ENCODE measurements at regions not wholly inside any gene's neighbourhood (a gene's known extent, or its start where the extent isn't known, plus 50 kb on each side); places are given as distances from the start of the nearest gene placed in this dataset.

DNA sequence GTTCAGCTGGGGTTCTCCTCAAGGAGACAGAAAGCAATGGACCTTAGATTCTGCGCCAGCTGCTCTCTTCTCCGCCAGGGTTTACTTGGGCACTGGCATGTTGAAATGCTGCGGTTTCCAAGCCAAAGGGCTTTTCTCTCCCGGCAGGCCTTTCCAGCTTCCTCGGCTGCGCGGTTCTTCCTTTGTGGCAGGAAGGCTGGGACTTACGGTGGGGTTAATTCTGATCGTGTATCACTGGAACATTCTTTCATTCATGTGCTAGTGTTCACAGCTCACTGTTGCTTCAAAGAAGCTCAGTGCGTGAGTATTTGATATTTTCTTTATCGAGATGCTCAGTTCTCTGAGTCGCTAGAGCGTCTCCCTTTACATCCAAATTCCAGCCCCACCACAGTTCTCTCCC, 723.2 kb downstream of the UQCRFS1 start:
- no peak overlapping the region for H3K4me3 ChIP-seq (ENCODE audit: low read length)
- TF ChIP-seq, protein P1, sequence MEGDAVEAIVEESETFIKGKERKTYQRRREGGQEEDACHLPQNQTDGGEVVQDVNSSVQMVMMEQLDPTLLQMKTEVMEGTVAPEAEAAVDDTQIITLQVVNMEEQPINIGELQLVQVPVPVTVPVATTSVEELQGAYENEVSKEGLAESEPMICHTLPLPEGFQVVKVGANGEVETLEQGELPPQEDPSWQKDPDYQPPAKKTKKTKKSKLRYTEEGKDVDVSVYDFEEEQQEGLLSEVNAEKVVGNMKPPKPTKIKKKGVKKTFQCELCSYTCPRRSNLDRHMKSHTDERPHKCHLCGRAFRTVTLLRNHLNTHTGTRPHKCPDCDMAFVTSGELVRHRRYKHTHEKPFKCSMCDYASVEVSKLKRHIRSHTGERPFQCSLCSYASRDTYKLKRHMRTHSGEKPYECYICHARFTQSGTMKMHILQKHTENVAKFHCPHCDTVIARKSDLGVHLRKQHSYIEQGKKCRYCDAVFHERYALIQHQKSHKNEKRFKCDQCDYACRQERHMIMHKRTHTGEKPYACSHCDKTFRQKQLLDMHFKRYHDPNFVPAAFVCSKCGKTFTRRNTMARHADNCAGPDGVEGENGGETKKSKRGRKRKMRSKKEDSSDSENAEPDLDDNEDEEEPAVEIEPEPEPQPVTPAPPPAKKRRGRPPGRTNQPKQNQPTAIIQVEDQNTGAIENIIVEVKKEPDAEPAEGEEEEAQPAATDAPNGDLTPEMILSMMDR (IDR thresholded peaks at IDR 0.05; ENCODE audit: insufficient read depth, low read depth, low read length, missing control alignments): no peak
- DNase-seq (ENCODE audit: low read depth): no peak

GRCh38 chr19:28489126-28489660, 723.8 kb downstream of the UQCRFS1 start:
- DNase-seq (ENCODE audit: low read depth): no peak
- TF ChIP-seq, protein P1 (IDR thresholded peaks at IDR 0.05; ENCODE audit: insufficient read depth, low read depth, low read length, missing control alignments): no peak
- H3K4me3 ChIP-seq (ENCODE audit: low read length): no peak overlapping the region

DNA sequence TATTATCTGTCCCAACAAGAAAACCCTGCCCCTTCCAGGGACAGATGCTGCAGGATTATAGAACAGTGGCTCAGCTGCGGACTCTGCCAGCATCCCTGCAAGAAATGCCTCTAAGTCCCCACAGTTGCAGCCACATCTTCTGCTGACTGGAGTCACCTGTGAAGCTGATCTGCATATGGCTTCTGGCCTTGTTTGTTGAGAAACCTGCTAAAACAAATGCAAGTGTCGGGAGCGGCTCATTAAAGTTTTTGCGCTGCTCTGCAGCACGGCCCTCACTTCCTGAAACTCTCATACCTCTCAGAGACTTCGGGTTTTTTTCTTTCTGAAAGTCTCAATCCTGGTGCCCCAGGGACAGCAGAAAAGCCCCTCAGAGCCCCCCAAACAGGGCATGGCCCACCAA, 725.0 kb downstream of the UQCRFS1 start:
- TF ChIP-seq, protein P1 (IDR thresholded peaks at IDR 0.05; ENCODE audit: insufficient read depth, low read depth, low read length, missing control alignments): no peak
- no peak for DNase-seq (ENCODE audit: low read depth)
- H3K4me3 ChIP-seq (ENCODE audit: low read length): no peak overlapping the region

DNA sequence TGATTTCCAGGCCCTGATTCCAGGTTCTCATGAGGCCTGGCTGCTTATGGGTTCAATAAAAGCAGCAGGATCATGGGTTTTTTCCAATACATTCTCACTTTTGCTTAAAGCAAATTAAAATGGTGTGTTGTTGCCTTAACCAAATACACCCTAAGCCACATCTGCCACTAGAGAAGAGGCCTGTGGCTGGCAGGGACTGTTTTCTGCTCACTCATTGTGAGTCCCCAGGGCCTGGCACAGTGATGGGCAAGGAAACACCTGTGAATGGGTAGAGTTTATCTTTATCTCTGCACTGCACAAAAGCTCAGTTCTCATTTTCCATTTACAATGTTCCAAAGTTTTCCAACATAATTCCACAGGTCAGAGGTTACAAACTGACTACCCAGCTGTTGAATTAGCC, 726.0 kb downstream of the UQCRFS1 start:
- TF ChIP-seq, protein P1 (IDR thresholded peaks at IDR 0.05; ENCODE audit: insufficient read depth, low read depth, low read length, missing control alignments): no peak
- DNase-seq (ENCODE audit: low read depth): no peak
- no peak overlapping the region for H3K4me3 ChIP-seq (ENCODE audit: low read length)

DNA sequence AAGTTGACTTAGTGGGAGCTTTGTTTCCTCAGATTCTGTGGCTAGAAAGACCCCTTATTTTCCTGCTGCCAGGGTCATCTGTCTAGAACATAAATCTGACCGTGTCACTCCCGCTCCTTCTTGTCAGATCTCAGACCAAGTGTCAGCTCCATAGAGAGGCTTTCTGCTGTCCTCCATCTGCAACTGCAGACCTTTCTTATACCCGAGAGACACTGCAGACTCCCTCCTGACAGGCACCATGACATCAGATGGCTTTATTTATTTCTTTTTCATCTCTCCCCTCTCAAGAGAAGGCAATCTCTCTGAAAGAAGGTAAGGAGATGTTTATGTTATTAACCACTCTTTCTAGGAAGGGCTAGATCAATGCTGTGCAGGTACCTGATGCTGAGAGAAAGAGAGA, 726.5 kb downstream of the UQCRFS1 start:
- H3K4me3 ChIP-seq (ENCODE audit: low read length): no peak overlapping the region
- no peak for DNase-seq (ENCODE audit: low read depth)
- TF ChIP-seq, protein P1 (IDR thresholded peaks at IDR 0.05; ENCODE audit: insufficient read depth, low read depth, low read length, missing control alignments): no peak

DNA sequence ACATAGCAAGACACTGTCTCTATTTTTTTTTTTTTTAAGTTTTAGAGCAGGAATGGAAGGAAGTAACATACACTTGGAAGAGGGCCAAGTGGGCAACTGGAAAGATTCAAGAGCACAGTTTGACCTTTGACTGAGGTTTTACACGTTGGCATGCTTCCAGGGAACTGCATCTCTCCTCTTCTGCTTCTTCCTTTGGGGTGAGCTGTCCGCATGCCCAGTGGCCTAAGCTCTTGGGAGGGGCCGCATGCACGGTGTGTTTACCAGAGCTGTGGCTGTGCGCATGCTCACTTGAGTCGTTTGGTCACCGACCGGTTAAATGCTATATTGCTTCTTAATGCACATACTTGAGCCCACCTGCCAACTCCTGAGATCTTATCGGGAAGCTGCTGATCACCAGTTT, 727.7 kb downstream of the UQCRFS1 start:
- TF ChIP-seq, protein P1 (IDR thresholded peaks at IDR 0.05; ENCODE audit: insufficient read depth, low read depth, low read length, missing control alignments): no peak
- no peak overlapping the region for H3K4me3 ChIP-seq (ENCODE audit: low read length)
- no peak for DNase-seq (ENCODE audit: low read depth)

DNA sequence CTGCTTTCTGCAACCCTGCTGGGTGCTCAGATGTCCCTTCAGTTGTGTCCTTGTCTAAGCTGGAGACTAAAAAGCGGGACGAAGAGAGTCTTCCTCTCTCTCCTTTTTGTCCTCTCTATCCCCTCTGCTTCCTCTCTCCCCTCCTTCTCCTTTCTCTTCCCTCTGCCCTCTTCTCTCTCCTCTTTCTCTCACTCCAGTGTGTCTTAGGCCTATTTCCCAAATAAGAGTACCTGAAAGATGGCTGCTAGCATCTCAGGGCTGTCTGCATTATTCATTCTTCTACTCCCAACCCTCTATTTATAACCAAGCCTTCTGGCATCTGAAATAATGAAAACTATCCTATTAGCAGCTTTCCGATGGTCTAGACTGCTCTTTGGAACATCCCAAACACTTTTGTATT, 729.8 kb downstream of the UQCRFS1 start:
- no peak overlapping the region for H3K4me3 ChIP-seq (ENCODE audit: low read length)
- TF ChIP-seq, protein P1 (IDR thresholded peaks at IDR 0.05; ENCODE audit: insufficient read depth, low read depth, low read length, missing control alignments): no peak
- no peak for DNase-seq (ENCODE audit: low read depth)

All from epithelial cell of esophagus (primary cell).